Esophagus (tissue), 2 donors: ENCODE measurements at regions not wholly inside any gene's neighbourhood (a gene's known extent, or its start where the extent isn't known, plus 50 kb on each side); places are given as distances from the start of the nearest gene placed in this dataset.
"Not testable (repeated sequence)": the region's sequence is repeated elsewhere in the genome, so short reads cannot be mapped to it uniquely, and the experiment has no call there.

ENCODE experiments used
- H3K27ac ChIP-seq, 2 donors: one replicate each; pipeline ENCODE4 v1.5.1; 2013; ENCODE audit warnings: low read depth in 2 of 2, mild to moderate bottlenecking in 2 of 2, inconsistent platforms in 1 of 2, low read length in 1 of 2, moderate library complexity in 1 of 2
- H3K27me3 ChIP-seq, 2 donors: one replicate each; pipeline ENCODE4 v1.6.1; 2013; ENCODE audit warnings: low read length in 2 of 2, control low read depth in 1 of 2, mild to moderate bottlenecking in 1 of 2; ENCODE audit not compliant: insufficient read depth in 2 of 2, control insufficient read depth in 1 of 2
- H3K36me3 ChIP-seq, 2 donors: one replicate each; pipeline ENCODE4 v1.6.1; 2013; ENCODE audit warnings: low read length in 1 of 2; ENCODE audit not compliant: control insufficient read depth in 2 of 2, insufficient read depth in 2 of 2
- H3K4me1 ChIP-seq, 2 donors: one replicate each; pipeline ENCODE4 v1.6.1; 2013; ENCODE audit warnings: low read length in 1 of 2; ENCODE audit not compliant: control insufficient read depth in 2 of 2, insufficient read depth in 2 of 2
- H3K4me3 ChIP-seq, 2 donors: one replicate each; pipeline ENCODE4 v1.5.1; 2013; ENCODE audit warnings: low read length in 2 of 2, mild to moderate bottlenecking in 2 of 2, low read depth in 1 of 2, moderate library complexity in 1 of 2
- H3K9me3 ChIP-seq, 2 donors: one replicate each; pipeline ENCODE4 v1.6.1; 2013; ENCODE audit warnings: mild to moderate bottlenecking in 2 of 2, low read depth in 1 of 2, low read length in 1 of 2, moderate library complexity in 1 of 2; ENCODE audit not compliant: control insufficient read depth in 2 of 2, insufficient read depth in 1 of 2
- WGBS, 2 donors: extraction: QIAGEN DNeasy Blood & Tissue Kit; methylation state at CpG; one replicate each; pipeline ENCODE4 v1.1.7; 2013; 5-methylcytosine and 5-hydroxymethylcytosine counted together
- donor health status: healthy with polysubstance abuse.
- donor health status: Bipolar disorder and iron deficiency.

DNA sequence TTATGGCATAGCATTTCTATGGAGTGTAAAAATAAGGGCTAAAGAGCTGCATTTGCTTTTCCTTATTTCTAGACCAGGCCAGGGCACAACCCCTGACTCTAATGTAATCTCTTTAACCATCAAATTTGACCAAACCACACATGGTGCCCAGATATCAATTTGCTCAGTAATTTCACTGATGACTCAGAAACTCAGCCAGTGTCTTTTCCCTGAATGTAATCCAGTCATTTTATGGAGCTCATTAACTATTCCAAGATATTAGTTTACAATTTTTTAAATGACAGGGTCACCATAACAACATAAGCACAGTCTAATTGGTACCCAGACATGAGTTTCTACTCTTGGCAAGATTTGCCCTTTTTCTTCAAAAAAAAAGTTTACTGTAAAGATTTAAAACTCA is 270.8 kb upstream of the AGAP1 start:
- Histone ChIP-seq H3K4me1 (no peaks in the 10 kb centered on the region), H3K27ac (no peak overlapping the region), H3K36me3 (no peaks in the 10 kb centered on the region), H3K4me3 (no peak overlapping the region), H3K9me3 (peaks cover 0 to 2% of the 10 kb centered on the region in 2 donors), H3K27me3 (no peaks in the 10 kb centered on the region)

GRCh38 chr2:235224410-235224809 is 269.4 kb upstream of the AGAP1 start:
- Histone ChIP-seq H3K36me3 (no peaks in the 10 kb centered on the region), H3K4me3 (no peak overlapping the region), H3K27me3 (no peaks in the 10 kb centered on the region), H3K27ac (no peak overlapping the region), H3K4me1 (no peaks in the 10 kb centered on the region), H3K9me3 (peaks cover 0 to 2% of the 10 kb centered on the region in 2 donors)
- 96 to 97% methylated on average over 5 of the region's 5 CpGs for WGBS, 2 donors

- Histone ChIP-seq H3K4me1 (no peaks in the 10 kb centered on the region), H3K27me3 (no peaks in the 10 kb centered on the region), H3K27ac (no peak overlapping the region), H3K4me3 (no peak overlapping the region), H3K36me3 (no peaks in the 10 kb centered on the region), H3K9me3 (peaks cover 0 to 2% of the 10 kb centered on the region in 2 donors)
- 94 to 95% methylated on average over 8 of the region's 8 CpGs for WGBS, 2 donors
Measured at GRCh38 chr2:235225261-235225660, 268.6 kb upstream of the AGAP1 start.

DNA sequence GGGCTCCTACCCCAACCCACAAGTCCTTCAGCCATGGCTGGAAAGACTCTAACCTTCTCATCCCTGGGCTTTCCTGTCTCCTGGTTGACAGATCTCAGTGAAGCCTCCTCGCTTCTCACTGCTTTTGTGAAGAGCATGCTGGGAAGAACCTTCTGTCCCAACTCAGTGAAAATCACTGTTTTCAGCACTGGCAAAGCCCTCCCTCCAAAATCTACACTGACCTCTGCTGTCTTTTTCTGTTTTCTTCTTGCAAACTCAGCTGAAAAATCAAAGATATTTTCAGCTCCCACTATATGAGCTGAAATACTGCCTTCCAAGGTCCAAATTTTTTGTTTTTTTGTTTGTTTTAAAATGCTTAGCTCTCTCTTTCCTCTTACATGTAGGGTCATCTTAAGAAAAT is 266.3 kb upstream of the AGAP1 start:
- H3K4me3 ChIP-seq = no peak overlapping the region
- no peak overlapping the region for H3K27ac ChIP-seq
- peaks cover 0 to 2% of the 10 kb centered on the region in 2 donors for H3K9me3 ChIP-seq
- H3K4me1 ChIP-seq = no peaks in the 10 kb centered on the region
- 76 to 88% methylated on average over 1 of the region's 1 CpG for WGBS, 2 donors
- no peaks in the 10 kb centered on the region for H3K27me3 ChIP-seq
- no peaks in the 10 kb centered on the region for H3K36me3 ChIP-seq

- not testable (repeated sequence) for H3K9me3 ChIP-seq, H3K27me3 ChIP-seq, H3K27ac ChIP-seq, H3K36me3 ChIP-seq, H3K4me1 ChIP-seq, H3K4me3 ChIP-seq
- WGBS, 2 donors = 92% methylated on average over 3 of the region's 3 CpGs
Measured at GRCh38 chr2:235228422-235228821, 265.4 kb upstream of the AGAP1 start.

- 54 to 62% methylated on average over 3 of the region's 3 CpGs for WGBS, 2 donors
- Histone ChIP-seq H3K9me3 (peaks cover 0 to 2% of the 10 kb centered on the region in 2 donors), H3K27me3 (no peaks in the 10 kb centered on the region), H3K4me3 (no peak overlapping the region), H3K27ac (no peak overlapping the region), H3K4me1 (no peaks in the 10 kb centered on the region), H3K36me3 (no peaks in the 10 kb centered on the region)
Measured at GRCh38 chr2:235229236-235229635, 264.6 kb upstream of the AGAP1 start.

GRCh38 chr2:235230821-235231601 is 262.8 kb upstream of the AGAP1 start:
- Histone ChIP-seq H3K4me3 (no peak overlapping the region), H3K9me3 (peaks cover 0 to 2% of the 10 kb centered on the region in 2 donors), H3K36me3 (no peaks in the 10 kb centered on the region), H3K27me3 (no peaks in the 10 kb centered on the region), H3K4me1 (no peaks in the 10 kb centered on the region), H3K27ac (no peak overlapping the region)
- 59 to 61% methylated on average over 8 of the region's 8 CpGs for WGBS, 2 donors

- H3K4me3 ChIP-seq = no peak overlapping the region
- no peaks in the 10 kb centered on the region for H3K4me1 ChIP-seq
- H3K27me3 ChIP-seq = no peaks in the 10 kb centered on the region
- no peaks in the 10 kb centered on the region for H3K9me3 ChIP-seq
- H3K36me3 ChIP-seq = no peaks in the 10 kb centered on the region
- 87 to 90% methylated on average over 20 of the region's 20 CpGs for WGBS, 2 donors
- no peak overlapping the region for H3K27ac ChIP-seq
Measured at GRCh38 chr2:235232449-235233433, 261.1 kb upstream of the AGAP1 start.

DNA sequence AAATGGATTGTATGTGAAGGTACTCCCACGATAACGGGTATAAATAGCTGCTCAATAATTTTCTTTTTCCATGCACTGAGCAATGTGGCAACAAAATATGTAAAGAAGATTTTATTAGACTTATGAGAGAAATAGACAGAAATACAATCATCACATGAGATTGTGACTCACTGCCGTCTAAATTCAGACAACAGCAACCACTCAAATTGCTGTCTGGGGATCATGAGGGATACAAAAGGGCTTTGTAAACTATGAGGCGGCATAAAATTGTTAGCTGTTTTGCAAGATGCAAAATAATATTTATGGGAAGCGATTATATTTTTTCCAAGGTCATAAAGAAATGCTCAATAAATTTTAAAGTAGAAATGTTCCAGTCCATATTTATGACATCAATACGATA is 259.1 kb upstream of the AGAP1 start:
- Histone ChIP-seq H3K4me1 (no peaks in the 10 kb centered on the region), H3K4me3 (no peak overlapping the region), H3K9me3 (no peaks in the 10 kb centered on the region), H3K36me3 (no peaks in the 10 kb centered on the region), H3K27ac (no peak overlapping the region), H3K27me3 (no peaks in the 10 kb centered on the region)
- 80 to 84% methylated on average over 6 of the region's 6 CpGs for WGBS, 2 donors
